ENCODE measurements at regions not wholly inside any gene's neighbourhood (a gene's known extent, or its start where the extent isn't known, plus 50 kb on each side); places are given as distances from the start of the nearest gene placed in this dataset.

DNA sequence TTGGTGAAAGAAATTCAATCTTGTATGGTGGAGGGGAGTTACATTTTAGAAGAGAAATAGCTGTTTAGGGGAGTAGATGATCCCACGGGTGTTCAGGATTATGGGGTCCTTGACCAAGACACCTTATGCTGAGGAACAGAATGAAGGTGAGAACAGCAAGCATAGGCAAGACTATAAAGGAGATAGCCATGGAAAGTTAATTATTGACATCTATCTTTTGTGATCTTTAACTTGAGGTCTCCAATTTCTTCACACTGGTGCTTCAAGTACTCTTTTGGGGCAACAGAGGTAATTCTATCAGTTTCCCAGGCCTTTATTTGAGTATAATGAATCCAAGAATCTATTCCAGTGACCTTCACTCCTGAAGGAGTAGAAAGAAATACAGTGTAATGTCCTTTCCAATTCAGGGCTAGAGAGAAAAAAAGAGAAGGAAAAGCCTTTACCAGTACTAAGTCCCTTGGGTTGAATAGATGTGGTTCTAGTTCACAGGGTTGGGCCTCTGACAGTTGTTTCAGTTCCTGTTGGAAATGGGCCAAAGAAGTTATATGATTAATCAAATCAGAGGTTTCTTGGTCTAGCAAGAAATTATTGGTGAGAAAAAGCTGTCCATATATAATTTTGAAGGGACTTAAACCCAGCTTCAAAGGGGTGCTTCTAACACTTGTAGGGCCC lies 2104.1 kb upstream of the ACO1 start:
- dilution Hi-C loops (cut with HindIII; ENCODE audit: low sequenced_read_pairs, unreplicated experiment) = no loop called here
- no CpG with 5 or more reads among the region's 1 CpG for WGBS, 2 experiments (ENCODE audit: extremely low coverage in 2 of 2, insufficient read length in 1 of 2)
- H3K27ac ChIP-seq (ENCODE audit: insufficient read depth, low read length) = no peak overlapping the region
- no peak overlapping the region for H3K18ac ChIP-seq (ENCODE audit: low read depth, low read length)
- H3K56ac ChIP-seq (ENCODE audit: extremely low read depth, insufficient read depth, low read length) = no peak overlapping the region
- no peak for DNase-seq
- no peaks in the 10 kb centered on the region for H3K79me1 ChIP-seq (ENCODE audit: low read depth in 1 of 2, low read length in 2 of 2)
- H2BK5ac ChIP-seq (ENCODE audit: low read depth, low read length, poor library complexity, severe bottlenecking) = no peak overlapping the region
- H2BK20ac ChIP-seq (ENCODE audit: low read depth, low read length) = no peak overlapping the region
- H3K27me3 ChIP-seq (ENCODE audit: control insufficient read depth, insufficient read depth, low read length) = no peaks in the 10 kb centered on the region
- H3K14ac ChIP-seq (replicated peaks; ENCODE audit: low read depth, low read length) = no peak overlapping the region
- in situ Hi-C loops (cut with MboI; ENCODE audit: low sequenced_read_pairs) = no loop called here
- H3K4me1 ChIP-seq (ENCODE audit: control insufficient read depth, insufficient read depth, low read length) = no peaks in the 10 kb centered on the region
- peaks cover 11% of the 10 kb centered on the region for H3K9me3 ChIP-seq (ENCODE audit: control insufficient read depth, insufficient read depth, low read length)
- intact Hi-C loops (cut with micrococcal nuclease) = no loop called here
- CTCF ChIA-PET = no interaction called here
- no peak overlapping the region for H2AFZ ChIP-seq (replicated peaks; ENCODE audit: low read length, poor library complexity)
- no peak overlapping the region for H4K5ac ChIP-seq (ENCODE audit: low read depth, low read length)
- H3K9ac ChIP-seq (ENCODE audit: low read depth, low read length) = no peak overlapping the region
- TF ChIP-seq SMC3 (IDR thresholded peaks at IDR 0.05; ENCODE audit: low read depth, low read length) (no peak), CHD1 (IDR thresholded peaks at IDR 0.05; ENCODE audit: low read depth, low read length) (no peak), RCOR1 (IDR thresholded peaks at IDR 0.05; ENCODE audit: insufficient replicate concordance, low read length) (no peak), MXI1 (IDR thresholded peaks at IDR 0.05; ENCODE audit: borderline replicate concordance, low read depth, low read length) (no peak), MAFK (IDR thresholded peaks at IDR 0.05; ENCODE audit: low read depth, low read length) (no peak), NFE2L2 (IDR thresholded peaks at IDR 0.05; ENCODE audit: low read depth, low read length) (no peak), RAD21 (IDR thresholded peaks at IDR 0.05; ENCODE audit: low read length) (no peak), MAZ (IDR thresholded peaks at IDR 0.05; ENCODE audit: borderline replicate concordance, low read depth, low read length) (no peak), FOS (IDR thresholded peaks at IDR 0.05; ENCODE audit: low read depth, low read length) (no peak)
- TF ChIP-seq, protein P1, sequence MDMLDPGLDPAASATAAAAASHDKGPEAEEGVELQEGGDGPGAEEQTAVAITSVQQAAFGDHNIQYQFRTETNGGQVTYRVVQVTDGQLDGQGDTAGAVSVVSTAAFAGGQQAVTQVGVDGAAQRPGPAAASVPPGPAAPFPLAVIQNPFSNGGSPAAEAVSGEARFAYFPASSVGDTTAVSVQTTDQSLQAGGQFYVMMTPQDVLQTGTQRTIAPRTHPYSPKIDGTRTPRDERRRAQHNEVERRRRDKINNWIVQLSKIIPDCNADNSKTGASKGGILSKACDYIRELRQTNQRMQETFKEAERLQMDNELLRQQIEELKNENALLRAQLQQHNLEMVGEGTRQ (IDR thresholded peaks at IDR 0.05; ENCODE audit: low read depth, low read length) = no peak
- no peak overlapping the region for H3K4me2 ChIP-seq (ENCODE audit: low read depth, low read length)
- H3K4me3 ChIP-seq (ENCODE audit: insufficient read depth, low read depth, low read length) = no peak overlapping the region
- no peak overlapping the region for H4K91ac ChIP-seq (ENCODE audit: insufficient read depth, low read depth, low read length)
- no peak overlapping the region for H4K8ac ChIP-seq (ENCODE audit: low read depth in 2 of 2, low read length in 2 of 2)
- no TSS peak for BruUV-seq (replicated peaks)
- H3K36me3 ChIP-seq (ENCODE audit: control insufficient read depth, insufficient read depth, low read length) = no peaks in the 10 kb centered on the region
- H2BK120ac ChIP-seq (ENCODE audit: low read depth, low read length) = no peak overlapping the region
- H2AK5ac ChIP-seq (ENCODE audit: low read depth, low read length) = no peak overlapping the region
- no peak overlapping the region for H3K4ac ChIP-seq (ENCODE audit: low read depth, low read length)
- POLR2A ChIA-PET (ENCODE audit: unreplicated experiment) = no interaction called here
- no peak overlapping the region for H3K23ac ChIP-seq (ENCODE audit: low read depth, low read length)
- no peaks in the 10 kb centered on the region for H4K20me1 ChIP-seq (ENCODE audit: insufficient read depth, low read length)
- H2AK9ac ChIP-seq (replicated peaks; ENCODE audit: low read depth, low read length, poor library complexity) = no peak overlapping the region
- H2BK15ac ChIP-seq (ENCODE audit: low read depth, low read length) = no peak overlapping the region
- H3K9me1 ChIP-seq (ENCODE audit: insufficient read depth, low read length) = no peaks in the 10 kb centered on the region
- no peak for ATAC-seq (ENCODE audit: low read depth)
